VCaP (cell line): ENCODE measurements at regions not wholly inside any gene's neighbourhood (a gene's known extent, or its start where the extent isn't known, plus 50 kb on each side); places are given as distances from the start of the nearest gene placed in this dataset.

Experiments
- H3K27ac ChIP-seq: fragments of 450-650 bp; 2 replicates; pipeline ENCODE4 v1.5.1; 2017
- CTCF ChIP-seq: fragments of 450-650 bp; conservative IDR thresholded peaks from 2 replicates; pipeline ENCODE4 v1.5.1; 2017; ENCODE audit warnings: mild to moderate bottlenecking, moderate library complexity

- H3K27ac ChIP-seq = peak overlapping the region; percentile 78
- peak; percentile 96 for TF ChIP-seq CTCF
These were observed 101.0 kb upstream of the SVIL start for GRCh38 chr10:29735628-29736365.

GRCh38 chr10:29734962-29735627 is 100.3 kb upstream of the SVIL start:
- H3K27ac ChIP-seq = peak overlapping the region; percentile 78

GRCh38 chr10:29734640-29734961 is 99.8 kb upstream of the SVIL start:
- H3K27ac ChIP-seq = peak overlapping the region; percentile 78

More at GRCh38 chr10:29734962-29735627, 100.3 kb upstream of the SVIL start:
- TF ChIP-seq CTCF = no peak

GRCh38 chr10:29733323-29733722 is 98.6 kb upstream of the SVIL start:
- TF ChIP-seq CTCF = no peak
- no peak overlapping the region for H3K27ac ChIP-seq

More at GRCh38 chr10:29734640-29734961, 99.8 kb upstream of the SVIL start:
- TF ChIP-seq CTCF = no peak

GRCh38 chr10:29732918-29733317 is 98.1 kb upstream of the SVIL start:
- TF ChIP-seq CTCF = no peak
- no peak overlapping the region for H3K27ac ChIP-seq

GRCh38 chr10:29731760-29732159 is 97.0 kb upstream of the SVIL start:
- TF ChIP-seq CTCF = no peak

GRCh38 chr10:29730969-29731368 is 96.2 kb upstream of the SVIL start:
- no peak for TF ChIP-seq CTCF
- H3K27ac ChIP-seq = no peak overlapping the region

More at GRCh38 chr10:29731760-29732159, 97.0 kb upstream of the SVIL start:
- no peak overlapping the region for H3K27ac ChIP-seq
